ENCODE measurements at regions not wholly inside any gene's neighbourhood (a gene's known extent, or its start where the extent isn't known, plus 50 kb on each side); places are given as distances from the start of the nearest gene placed in this dataset.
"Not testable (repeated sequence)": the region's sequence is repeated elsewhere in the genome, so short reads cannot be mapped to it uniquely, and the experiment has no call there.

GRCh38 chr12:25710128-25710527, 157.0 kb upstream of the LMNTD1 start:
- TF ChIP-seq CTCF (IDR thresholded peaks at IDR 0.05; ENCODE audit: control extremely low read depth, extremely low read depth, low read depth, missing control alignments) = no peak
- ChIA-PET CTCF (no interaction called here), POLR2A (no interaction called here)
- DNase-seq (ENCODE audit: extremely low spot score) = no peak

- DNase-seq (ENCODE audit: extremely low spot score); POLR2A ChIA-PET; CTCF ChIA-PET: not testable (repeated sequence)
Observed at GRCh38 chr12:25710938-25711605, 158.0 kb upstream of the LMNTD1 start.

GRCh38 chr12:25712169-25712568, 159.1 kb upstream of the LMNTD1 start:
- CTCF ChIA-PET = interaction anchor here (1.2 to 1.5 kb wide), 2 partner anchors 14 to 35 kb away, joined by 3 to 4 read pairs; no protein-coding TSS in a partner anchor
- no peak for DNase-seq (ENCODE audit: extremely low spot score)
- no peak for TF ChIP-seq CTCF (IDR thresholded peaks at IDR 0.05; ENCODE audit: control extremely low read depth, extremely low read depth, low read depth, missing control alignments)
- POLR2A ChIA-PET = no interaction called here

- no peak for TF ChIP-seq CTCF (IDR thresholded peaks at IDR 0.05; ENCODE audit: control extremely low read depth, extremely low read depth, low read depth, missing control alignments)
- DNase-seq (ENCODE audit: extremely low spot score) = peak; percentile 45
- POLR2A ChIA-PET = no interaction called here
- CTCF ChIA-PET = interaction anchor here (1.2 to 1.5 kb wide), 3 partner anchors 15 to 34 kb away, joined by 3 to 4 read pairs (median 3); no protein-coding TSS in a partner anchor
Observed at GRCh38 chr12:25713264-25713663, 160.2 kb upstream of the LMNTD1 start.

- DNase-seq (ENCODE audit: extremely low spot score) = no peak
- TF ChIP-seq CTCF (IDR thresholded peaks at IDR 0.05; ENCODE audit: control extremely low read depth, extremely low read depth, low read depth, missing control alignments) = no peak
- ChIA-PET POLR2A (no interaction called here), CTCF (no interaction called here)
Observed at GRCh38 chr12:25714198-25714984, 161.3 kb upstream of the LMNTD1 start.

GRCh38 chr12:25715102-25715501, 162.0 kb upstream of the LMNTD1 start:
- ChIA-PET POLR2A (no interaction called here), CTCF (interaction anchor here (1.7 kb wide), 1 partner anchor 9 kb away, joined by 4 read pairs; no protein-coding TSS in a partner anchor)
- DNase-seq (ENCODE audit: extremely low spot score) = no peak
- TF ChIP-seq CTCF (IDR thresholded peaks at IDR 0.05; ENCODE audit: control extremely low read depth, extremely low read depth, low read depth, missing control alignments) = no peak

- POLR2A ChIA-PET = no interaction called here
- no peak for DNase-seq (ENCODE audit: extremely low spot score)
- TF ChIP-seq CTCF (IDR thresholded peaks at IDR 0.05; ENCODE audit: control extremely low read depth, extremely low read depth, low read depth, missing control alignments) = no peak
- CTCF ChIA-PET = interaction anchor here (1.7 kb wide), 1 partner anchor 8 kb away, joined by 4 read pairs; no protein-coding TSS in a partner anchor
Observed at GRCh38 chr12:25716842-25717241, 163.8 kb upstream of the LMNTD1 start.
